Keratinocyte (primary cell): ENCODE measurements at regions not wholly inside any gene's neighbourhood (a gene's known extent, or its start where the extent isn't known, plus 50 kb on each side); places are given as distances from the start of the nearest gene placed in this dataset.

Experiments
- EZH2 ChIP-seq: IDR thresholded peaks from one replicate; pipeline ENCODE4 v1.6.1; 2012; ENCODE audit warnings: inconsistent platforms, mild to moderate bottlenecking, low read length, moderate library complexity
- TF ChIP-seq, protein P1 (sequence below), 3 experiments: IDR thresholded peaks in 1 of 3; conservative IDR thresholded peaks in 1 of 3; optimal IDR thresholded peaks in 1 of 3; 2 replicates in 2 of 3; 3 replicates in 1 of 3; pipeline versions ENCODE3 to v1.5.1; 2011; ENCODE audit warnings: low read length in 3 of 3, mild to moderate bottlenecking in 3 of 3, moderate library complexity in 2 of 3, control low read depth in 1 of 3, inconsistent platforms in 1 of 3; ENCODE audit not compliant: insufficient read depth in 2 of 3; ENCODE audit errors: extremely low read depth in 1 of 3

DNA sequence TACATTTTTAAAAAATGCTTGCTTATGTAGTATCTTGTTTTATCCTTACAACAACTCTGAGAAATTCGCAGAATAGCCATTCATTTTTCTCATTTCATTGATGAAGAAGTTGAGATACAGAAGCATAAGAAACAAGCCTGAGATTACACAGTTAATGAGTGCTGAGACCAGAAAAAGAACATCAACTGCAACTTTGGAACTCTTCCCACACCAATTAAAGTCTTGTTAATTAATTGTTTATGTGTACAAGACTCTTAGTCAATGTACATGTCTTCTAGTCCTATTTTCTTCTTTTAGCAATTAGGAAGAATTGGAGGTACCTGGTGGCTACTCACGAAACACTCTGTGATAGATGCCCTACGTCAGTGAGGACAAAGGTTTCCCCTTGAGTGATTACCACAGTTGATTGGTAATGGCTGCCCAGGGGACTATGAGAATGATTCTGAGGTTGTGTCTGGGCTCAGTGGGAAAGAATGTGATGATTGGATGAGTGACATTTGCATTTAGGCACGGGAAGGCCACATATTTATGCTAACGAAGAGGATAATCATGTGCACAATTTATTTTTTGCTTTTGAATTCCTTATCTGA is 187.4 kb upstream of the KCNK2 start:
- no peak for TF ChIP-seq EZH2
- TF ChIP-seq, protein P1, sequence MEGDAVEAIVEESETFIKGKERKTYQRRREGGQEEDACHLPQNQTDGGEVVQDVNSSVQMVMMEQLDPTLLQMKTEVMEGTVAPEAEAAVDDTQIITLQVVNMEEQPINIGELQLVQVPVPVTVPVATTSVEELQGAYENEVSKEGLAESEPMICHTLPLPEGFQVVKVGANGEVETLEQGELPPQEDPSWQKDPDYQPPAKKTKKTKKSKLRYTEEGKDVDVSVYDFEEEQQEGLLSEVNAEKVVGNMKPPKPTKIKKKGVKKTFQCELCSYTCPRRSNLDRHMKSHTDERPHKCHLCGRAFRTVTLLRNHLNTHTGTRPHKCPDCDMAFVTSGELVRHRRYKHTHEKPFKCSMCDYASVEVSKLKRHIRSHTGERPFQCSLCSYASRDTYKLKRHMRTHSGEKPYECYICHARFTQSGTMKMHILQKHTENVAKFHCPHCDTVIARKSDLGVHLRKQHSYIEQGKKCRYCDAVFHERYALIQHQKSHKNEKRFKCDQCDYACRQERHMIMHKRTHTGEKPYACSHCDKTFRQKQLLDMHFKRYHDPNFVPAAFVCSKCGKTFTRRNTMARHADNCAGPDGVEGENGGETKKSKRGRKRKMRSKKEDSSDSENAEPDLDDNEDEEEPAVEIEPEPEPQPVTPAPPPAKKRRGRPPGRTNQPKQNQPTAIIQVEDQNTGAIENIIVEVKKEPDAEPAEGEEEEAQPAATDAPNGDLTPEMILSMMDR (optimal IDR thresholded peaks at IDR 0.05 in 1 of 3, IDR thresholded peaks at IDR 0.05 in 1 of 3, conservative IDR thresholded peaks at IDR 0.05 in 1 of 3; ENCODE audit: extremely low read depth in 1 of 3, insufficient read depth in 2 of 3, low read length in 3 of 3), result no peak
